Activated naive CD4-positive, alpha-beta T cell treated with anti-CD3 and anti-CD28 coated beads, Interleukin-2, amount 10 ng/mL, durations not matched to agents 7 days and 5 days (primary cell): ENCODE measurements at regions not wholly inside any gene's neighbourhood (a gene's known extent, or its start where the extent isn't known, plus 50 kb on each side); places are given as distances from the start of the nearest gene placed in this dataset.

Experiments
- CTCF ChIA-PET: fragments of 350-600 bp; sonication (Branson Sonifier 250); formaldehyde crosslinking; loops from one replicate; lab custom pipeline; 2021; ENCODE audit warnings: antibody characterized with exemption; lab: Charles Lee
- DNase-seq: peaks from one replicate; pipeline ENCODE4 v3.0.0-alpha.2; 2020
- H3K27ac Mint-ChIP-seq: one replicate; pipeline ENCODE4 v1.8.0; 2021; ENCODE audit warnings: mild to moderate bottlenecking, moderate library complexity, mixed read lengths
- H3K27me3 Mint-ChIP-seq: one replicate; pipeline ENCODE4 v1.8.0; 2021; ENCODE audit warnings: mild to moderate bottlenecking, mixed read lengths
- H3K36me3 Mint-ChIP-seq: one replicate; pipeline ENCODE4 v1.8.0; 2021; ENCODE audit warnings: mixed read lengths
- H3K4me1 Mint-ChIP-seq: one replicate; pipeline ENCODE4 v1.8.0; 2021; ENCODE audit warnings: mixed read lengths
- H3K4me3 Mint-ChIP-seq: one replicate; pipeline ENCODE4 v1.8.0; 2021; ENCODE audit warnings: mild to moderate bottlenecking, moderate library complexity, mixed read lengths
- H3K9me3 Mint-ChIP-seq: one replicate; pipeline ENCODE4 v1.8.0; 2021; ENCODE audit warnings: mixed read lengths

- Mint-ChIP-seq H3K9me3 (no peaks in the 10 kb centered on the region), H3K27me3 (peaks cover 100% of the 10 kb centered on the region), H3K4me1 (peaks cover 16% of the 10 kb centered on the region), H3K36me3 (no peaks in the 10 kb centered on the region), H3K27ac (no peak overlapping the region), H3K4me3 (no peak overlapping the region)
- CTCF ChIA-PET = no interaction called here
- DNase-seq = no peak
These were observed 84.9 kb upstream of the HSPA9 start for GRCh38 chr5:138660051-138660572.

- Mint-ChIP-seq H3K27ac (no peak overlapping the region), H3K9me3 (no peaks in the 10 kb centered on the region), H3K4me1 (peaks cover 20% of the 10 kb centered on the region), H3K4me3 (no peak overlapping the region), H3K36me3 (no peaks in the 10 kb centered on the region), H3K27me3 (peaks cover 100% of the 10 kb centered on the region)
- CTCF ChIA-PET = no interaction called here
- DNase-seq = no peak
These were observed 84.4 kb upstream of the HSPA9 start for GRCh38 chr5:138659561-138659960.

- Mint-ChIP-seq H3K4me3 (no peak overlapping the region), H3K27me3 (peaks cover 100% of the 10 kb centered on the region), H3K27ac (no peak overlapping the region), H3K36me3 (no peaks in the 10 kb centered on the region), H3K4me1 (peaks cover 25% of the 10 kb centered on the region), H3K9me3 (no peaks in the 10 kb centered on the region)
- DNase-seq = no peak
- CTCF ChIA-PET = no interaction called here
These were observed 83.9 kb upstream of the HSPA9 start for GRCh38 chr5:138659121-138659520.

DNA sequence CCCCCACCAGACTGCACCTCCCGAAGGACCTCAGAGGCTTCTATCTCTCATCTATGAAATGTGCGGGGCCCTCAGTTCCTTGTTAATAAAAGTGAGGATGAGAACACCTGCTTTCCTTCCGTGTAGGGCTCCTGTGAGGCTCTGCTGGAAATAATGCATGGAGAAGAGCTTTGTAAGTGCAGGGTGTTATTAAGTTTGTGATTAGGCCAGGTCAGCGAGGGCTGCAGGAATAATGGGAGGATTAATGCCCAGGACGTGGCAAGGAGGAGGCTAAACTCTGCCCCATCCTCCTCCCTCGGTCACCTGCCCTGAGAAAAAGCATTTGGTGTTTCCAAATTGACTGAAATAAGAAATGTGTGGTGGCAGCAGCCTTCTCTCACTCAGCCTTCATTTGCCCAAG is 83.5 kb upstream of the HSPA9 start:
- Mint-ChIP-seq H3K27ac (no peak overlapping the region), H3K36me3 (no peaks in the 10 kb centered on the region), H3K4me1 (peaks cover 27% of the 10 kb centered on the region), H3K4me3 (no peak overlapping the region), H3K27me3 (peaks cover 100% of the 10 kb centered on the region), H3K9me3 (no peaks in the 10 kb centered on the region)
- CTCF ChIA-PET = no interaction called here
- no peak for DNase-seq

- no peak for DNase-seq
- no peak overlapping the region for H3K4me3 Mint-ChIP-seq
- peaks cover 100% of the 10 kb centered on the region for H3K27me3 Mint-ChIP-seq
- peaks cover 18% of the 10 kb centered on the region for H3K4me1 Mint-ChIP-seq
- no peak overlapping the region for H3K27ac Mint-ChIP-seq
- no peaks in the 10 kb centered on the region for H3K9me3 Mint-ChIP-seq
- no peaks in the 10 kb centered on the region for H3K36me3 Mint-ChIP-seq
- CTCF ChIA-PET = interaction anchor here (1.5 kb wide), 1 partner anchor 78 kb away, joined by 3 read pairs; no protein-coding TSS in a partner anchor
These were observed 82.2 kb upstream of the HSPA9 start for GRCh38 chr5:138657360-138657759.

DNA sequence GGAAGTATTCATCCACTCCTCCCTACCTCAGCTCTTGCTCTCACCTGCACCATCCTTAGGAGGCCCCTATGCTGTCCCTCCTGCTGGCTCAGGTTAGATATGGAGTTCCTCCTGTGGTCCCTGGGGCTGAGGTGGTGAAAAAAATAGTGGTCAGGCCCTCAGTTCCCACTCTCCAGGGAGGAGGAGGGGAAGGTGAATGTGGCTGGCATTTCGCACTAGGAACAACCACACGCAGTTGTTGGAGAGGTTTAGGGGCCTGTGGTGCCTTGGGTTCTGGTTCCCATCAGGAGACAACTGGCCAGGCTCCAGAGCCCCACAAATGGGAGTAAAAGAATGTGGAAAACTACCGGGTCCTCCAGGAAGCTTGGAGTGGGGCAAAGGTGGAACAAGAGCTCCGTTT is 81.7 kb upstream of the HSPA9 start:
- Mint-ChIP-seq H3K36me3 (no peaks in the 10 kb centered on the region), H3K4me3 (no peak overlapping the region), H3K4me1 (peaks cover 17% of the 10 kb centered on the region), H3K27ac (no peak overlapping the region), H3K9me3 (no peaks in the 10 kb centered on the region), H3K27me3 (peaks cover 100% of the 10 kb centered on the region)
- no peak for DNase-seq
- CTCF ChIA-PET = interaction anchor here (1.5 kb wide), 1 partner anchor 77 kb away, joined by 3 read pairs; no protein-coding TSS in a partner anchor

DNA sequence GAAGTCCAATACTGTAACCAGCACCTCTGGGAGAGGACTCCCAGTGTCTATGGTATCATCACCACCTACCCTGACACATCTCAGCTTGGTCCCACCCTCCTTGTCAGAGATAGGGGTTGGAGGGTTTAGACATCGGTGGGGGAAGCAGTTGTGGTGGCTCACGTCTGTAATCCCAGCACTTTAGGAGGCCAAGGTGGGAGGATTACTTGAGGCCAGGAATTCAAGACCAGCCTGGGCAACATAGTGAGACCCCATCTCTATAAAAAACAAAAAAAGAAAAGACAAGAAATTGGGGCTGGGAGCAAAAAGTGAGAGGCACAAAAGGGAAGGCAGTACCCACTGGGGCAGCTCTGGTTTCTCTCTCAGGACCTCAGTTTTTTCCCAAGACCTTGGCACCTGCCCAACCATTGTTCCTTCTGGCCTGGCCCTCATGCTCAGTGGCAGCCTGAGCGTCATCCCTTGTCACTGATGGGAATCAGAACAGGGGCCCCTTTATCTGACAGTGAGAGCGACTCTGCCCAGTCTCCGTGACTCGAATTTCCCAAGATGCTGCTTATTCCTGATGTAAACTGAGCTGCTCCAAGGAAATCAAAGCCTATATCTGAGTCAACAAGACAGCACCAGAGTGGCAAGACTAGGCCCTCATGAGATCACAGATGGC is 80.5 kb upstream of the HSPA9 start:
- peaks cover 100% of the 10 kb centered on the region for H3K27me3 Mint-ChIP-seq
- no peaks in the 10 kb centered on the region for H3K9me3 Mint-ChIP-seq
- H3K27ac Mint-ChIP-seq = no peak overlapping the region
- H3K4me1 Mint-ChIP-seq = peaks cover 15% of the 10 kb centered on the region
- CTCF ChIA-PET = no interaction called here
- no peaks in the 10 kb centered on the region for H3K36me3 Mint-ChIP-seq
- no peak for DNase-seq
- H3K4me3 Mint-ChIP-seq = no peak overlapping the region

GRCh38 chr5:138654281-138654867 is 79.2 kb upstream of the HSPA9 start:
- H3K4me3 Mint-ChIP-seq = no peak overlapping the region
- H3K9me3 Mint-ChIP-seq = no peaks in the 10 kb centered on the region
- H3K27ac Mint-ChIP-seq = peak overlapping the region; percentile 65
- H3K4me1 Mint-ChIP-seq = peaks cover 15% of the 10 kb centered on the region
- DNase-seq = peak; percentile 74
- CTCF ChIA-PET = interaction anchor here (0.7 kb wide), 1 partner anchor 38 kb away, joined by 3 read pairs; no protein-coding TSS in a partner anchor
- H3K27me3 Mint-ChIP-seq = peaks cover 100% of the 10 kb centered on the region
- no peaks in the 10 kb centered on the region for H3K36me3 Mint-ChIP-seq

GRCh38 chr5:138653502-138653901 is 78.3 kb upstream of the HSPA9 start:
- CTCF ChIA-PET = interaction anchor here (0.7 to 1.1 kb wide), 2 partner anchors 13 to 37 kb away, joined by 3 to 4 read pairs; no protein-coding TSS in a partner anchor
- Mint-ChIP-seq H3K27me3 (peaks cover 100% of the 10 kb centered on the region), H3K27ac (peak overlapping the region; percentile 11), H3K9me3 (no peaks in the 10 kb centered on the region), H3K4me3 (no peak overlapping the region), H3K36me3 (no peaks in the 10 kb centered on the region), H3K4me1 (peaks cover 15% of the 10 kb centered on the region)
- DNase-seq = no peak

DNA sequence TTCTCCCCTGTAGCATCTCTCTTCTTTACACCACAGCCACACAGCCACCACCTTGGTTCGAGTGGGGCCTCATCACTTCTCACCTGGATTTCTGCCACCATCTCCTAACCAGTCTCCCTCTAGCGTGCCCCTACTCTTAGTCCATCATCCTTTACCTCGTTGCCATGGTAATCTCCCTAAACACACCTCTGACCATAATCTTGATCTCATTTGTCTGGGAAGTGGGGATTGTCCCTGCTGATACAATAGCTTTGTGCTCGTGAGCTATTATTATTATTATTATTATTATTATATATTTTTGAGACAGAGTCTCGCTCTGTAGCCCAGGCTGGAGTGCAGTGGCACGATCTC is 76.5 kb upstream of the HSPA9 start:
- CTCF ChIA-PET = interaction anchor here (1.8 kb wide), 1 partner anchor 617 kb away, joined by 4 read pairs; no protein-coding TSS in a partner anchor
- H3K4me1 Mint-ChIP-seq = peaks cover 15% of the 10 kb centered on the region
- no peak overlapping the region for H3K27ac Mint-ChIP-seq
- no peak overlapping the region for H3K4me3 Mint-ChIP-seq
- H3K9me3 Mint-ChIP-seq = no peaks in the 10 kb centered on the region
- no peaks in the 10 kb centered on the region for H3K36me3 Mint-ChIP-seq
- H3K27me3 Mint-ChIP-seq = peaks cover 100% of the 10 kb centered on the region
- DNase-seq = no peak

GRCh38 chr5:138651058-138651766 is 76.0 kb upstream of the HSPA9 start:
- Mint-ChIP-seq H3K36me3 (no peaks in the 10 kb centered on the region), H3K27ac (no peak overlapping the region), H3K4me3 (no peak overlapping the region), H3K4me1 (peaks cover 15% of the 10 kb centered on the region), H3K27me3 (peaks cover 100% of the 10 kb centered on the region), H3K9me3 (no peaks in the 10 kb centered on the region)
- DNase-seq = no peak
- CTCF ChIA-PET = interaction anchor here (0.9 to 3.0 kb wide), 4 partner anchors 10 to 617 kb away, joined by 3 to 11 read pairs (median 4); no protein-coding TSS in a partner anchor

DNA sequence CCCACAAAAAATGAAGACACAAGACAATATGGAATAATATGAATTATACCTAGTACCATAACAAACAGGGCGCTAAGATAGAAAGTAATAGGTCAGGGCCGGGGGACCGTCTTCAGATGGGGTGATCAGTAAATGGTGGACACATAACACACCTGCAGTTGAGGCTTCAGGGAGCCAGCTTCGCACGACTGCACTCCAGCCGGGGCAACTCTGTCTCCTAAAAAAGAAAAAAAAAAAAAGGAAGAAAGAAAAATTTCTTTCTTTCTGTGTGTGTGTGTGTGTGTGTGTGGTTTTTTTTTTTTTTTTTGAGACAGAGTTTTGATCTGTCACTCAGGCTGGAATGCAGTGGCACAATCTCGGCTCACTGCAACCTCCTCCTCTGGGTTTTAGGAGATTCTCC is 75.0 kb upstream of the HSPA9 start:
- CTCF ChIA-PET = interaction anchor here (1.4 to 3.0 kb wide), 3 partner anchors 9 to 139 kb away, joined by 3 to 11 read pairs (median 5); no protein-coding TSS in a partner anchor
- Mint-ChIP-seq H3K27ac (no peak overlapping the region), H3K4me3 (no peak overlapping the region), H3K4me1 (peaks cover 15% of the 10 kb centered on the region), H3K27me3 (peaks cover 97% of the 10 kb centered on the region), H3K36me3 (no peaks in the 10 kb centered on the region), H3K9me3 (no peaks in the 10 kb centered on the region)
- DNase-seq = no peak

DNA sequence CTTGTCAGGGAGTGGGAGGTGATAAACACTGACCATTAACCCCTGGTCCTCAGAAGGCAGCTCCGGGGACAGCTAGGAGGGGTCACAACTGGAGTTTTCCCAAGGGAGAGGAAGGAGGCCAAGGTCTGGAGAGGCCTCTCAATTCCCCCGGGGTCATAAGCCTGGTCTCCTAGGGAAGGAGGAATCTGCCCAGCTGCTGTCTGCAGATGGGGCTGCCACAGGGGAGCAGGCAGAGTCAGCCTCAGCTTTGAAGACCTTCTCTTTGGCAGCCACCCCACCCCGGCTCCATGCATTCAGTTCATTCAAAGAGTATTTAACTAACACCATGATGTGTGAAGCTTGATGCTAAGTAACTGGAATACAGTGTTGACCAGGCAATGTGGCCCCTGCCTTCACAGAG is 74.6 kb upstream of the HSPA9 start:
- DNase-seq = no peak
- Mint-ChIP-seq H3K36me3 (no peaks in the 10 kb centered on the region), H3K4me1 (peaks cover 13% of the 10 kb centered on the region), H3K27me3 (peaks cover 97% of the 10 kb centered on the region), H3K27ac (no peak overlapping the region), H3K9me3 (no peaks in the 10 kb centered on the region), H3K4me3 (no peak overlapping the region)
- CTCF ChIA-PET = interaction anchor here (1.9 to 3.0 kb wide), 2 partner anchors 9 to 139 kb away, joined by 5 to 11 read pairs; no protein-coding TSS in a partner anchor

- CTCF ChIA-PET = interaction anchor here (1.4 to 3.0 kb wide), 3 partner anchors 9 to 140 kb away, joined by 4 to 11 read pairs (median 5); no protein-coding TSS in a partner anchor
- Mint-ChIP-seq H3K27ac (no peak overlapping the region), H3K36me3 (no peaks in the 10 kb centered on the region), H3K4me3 (no peak overlapping the region), H3K4me1 (peaks cover 8% of the 10 kb centered on the region), H3K9me3 (no peaks in the 10 kb centered on the region), H3K27me3 (peaks cover 97% of the 10 kb centered on the region)
- DNase-seq = no peak
These were observed 74.1 kb upstream of the HSPA9 start for GRCh38 chr5:138649316-138649720.
